CD1c-positive myeloid dendritic cell (primary cell): ENCODE measurements at regions not wholly inside any gene's neighbourhood (a gene's known extent, or its start where the extent isn't known, plus 50 kb on each side); places are given as distances from the start of the nearest gene placed in this dataset.
"Not testable (repeated sequence)": the region's sequence is repeated elsewhere in the genome, so short reads cannot be mapped to it uniquely, and the experiment has no call there.

Source experiments
- DNase-seq: peaks from one replicate; pipeline ENCODE4 v3.0.0-alpha.2; 2016; ENCODE audit errors: extremely low spot score

- not testable (repeated sequence) for DNase-seq
Observed at GRCh38 chr12:124218650-124219049, 76.2 kb upstream of the RFLNA start.

DNA sequence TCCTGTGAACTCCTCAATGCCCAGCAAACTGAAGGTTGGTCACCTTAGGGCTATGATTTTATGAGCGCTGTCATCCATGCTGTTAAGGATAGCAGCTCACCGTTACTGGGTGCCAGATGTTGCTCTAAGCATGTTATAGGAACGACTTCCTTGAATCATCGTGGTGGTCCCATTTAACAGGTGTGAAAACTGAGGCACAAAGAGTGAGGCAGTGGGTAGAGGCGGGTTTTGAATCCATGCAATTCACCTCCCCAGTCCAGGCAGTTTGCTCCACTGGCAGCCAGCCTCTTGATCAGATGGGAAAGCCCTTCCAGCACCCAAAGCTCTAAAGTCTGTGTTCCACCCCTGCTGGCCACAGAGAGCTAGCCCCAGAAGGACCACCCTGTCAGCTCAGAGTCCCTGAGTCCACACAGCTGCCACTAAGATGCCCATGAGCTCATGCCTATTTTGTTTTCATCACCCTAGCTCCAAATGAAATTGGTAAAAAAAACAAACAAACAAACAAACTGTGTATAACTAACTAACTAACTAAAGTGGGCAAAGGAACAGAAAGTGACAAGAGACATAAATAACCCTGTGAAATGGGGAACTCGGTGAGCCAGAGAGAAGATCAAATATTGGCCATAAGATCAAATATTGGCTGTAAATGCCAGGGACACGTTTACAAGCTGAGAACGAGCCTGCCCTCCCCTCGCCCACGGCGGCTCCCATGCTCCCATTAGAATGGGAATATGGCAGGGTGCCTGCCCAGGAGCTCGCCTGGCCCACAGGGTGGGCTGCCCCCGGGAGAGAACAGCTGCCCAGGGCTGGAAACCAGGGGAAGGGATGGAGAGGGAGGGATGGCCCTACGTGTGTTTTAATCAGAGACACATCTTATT, 72.3 kb upstream of the RFLNA start:
- no peak for DNase-seq

DNA sequence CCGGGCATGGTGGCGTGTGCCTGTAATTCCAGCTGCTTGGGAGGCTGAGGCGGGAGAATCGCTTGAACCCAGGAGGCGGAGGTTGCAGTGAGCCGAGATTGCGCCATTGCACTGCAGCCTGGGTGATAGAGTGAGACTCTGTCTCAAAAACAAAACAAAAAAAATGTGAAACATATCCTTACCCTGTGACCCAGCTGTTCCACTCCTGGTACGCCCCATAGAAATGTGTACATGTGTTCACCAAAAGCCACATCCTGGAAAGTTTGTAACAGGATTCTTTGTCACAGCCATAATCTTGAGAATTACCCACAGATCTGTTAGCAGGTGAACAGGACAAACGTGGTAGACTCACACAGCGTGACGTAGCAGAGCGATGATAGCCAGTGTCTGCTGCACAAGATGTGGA, 71.2 kb upstream of the RFLNA start:
- not testable (repeated sequence) for DNase-seq

DNA sequence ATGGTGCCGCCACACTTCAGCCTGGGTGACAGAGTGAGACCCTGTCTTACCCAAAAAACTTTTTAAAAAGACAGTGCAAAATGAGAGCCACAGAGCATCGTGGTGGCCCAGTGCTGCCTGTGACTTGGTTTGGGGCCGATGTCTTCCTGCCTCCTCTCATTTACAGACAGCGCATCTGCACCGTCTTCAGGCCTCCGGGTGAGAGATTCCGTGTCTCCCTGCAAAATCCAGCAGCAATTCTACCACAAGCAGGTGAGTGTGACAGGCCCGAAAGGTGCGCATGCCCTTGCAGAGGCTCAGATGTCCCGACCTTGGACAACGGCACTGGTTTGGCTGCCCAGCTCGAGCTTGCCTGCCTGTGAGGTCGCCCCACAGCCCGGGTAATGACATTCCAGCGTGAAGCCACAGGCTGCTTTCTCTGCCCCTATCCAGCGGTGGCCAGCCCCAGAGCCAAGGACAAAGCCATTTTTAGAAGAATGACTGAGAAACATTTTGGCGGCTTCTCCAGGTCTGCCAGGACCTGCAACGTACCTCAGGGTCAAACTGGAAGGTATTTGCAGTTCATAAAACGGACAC, 70.3 kb upstream of the RFLNA start:
- no peak for DNase-seq

DNA sequence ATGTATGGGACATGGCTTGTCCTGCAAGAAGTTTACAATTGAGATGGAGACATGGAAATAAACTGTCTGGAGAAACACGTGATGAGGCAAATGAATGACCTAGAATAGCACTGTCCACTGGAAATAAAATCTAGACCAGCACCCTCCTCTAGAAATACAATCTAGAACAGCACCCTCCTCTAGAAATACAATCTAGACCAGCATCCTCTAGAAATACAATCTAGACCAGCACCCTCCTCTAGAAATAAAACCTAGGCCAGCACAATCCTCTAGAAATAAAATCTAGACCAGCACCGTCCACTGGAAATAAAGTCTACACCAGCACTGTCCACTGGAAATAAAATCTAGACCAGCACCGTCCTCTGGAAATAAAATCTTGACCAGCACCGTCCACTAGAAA, 69.2 kb upstream of the RFLNA start:
- no peak for DNase-seq

DNA sequence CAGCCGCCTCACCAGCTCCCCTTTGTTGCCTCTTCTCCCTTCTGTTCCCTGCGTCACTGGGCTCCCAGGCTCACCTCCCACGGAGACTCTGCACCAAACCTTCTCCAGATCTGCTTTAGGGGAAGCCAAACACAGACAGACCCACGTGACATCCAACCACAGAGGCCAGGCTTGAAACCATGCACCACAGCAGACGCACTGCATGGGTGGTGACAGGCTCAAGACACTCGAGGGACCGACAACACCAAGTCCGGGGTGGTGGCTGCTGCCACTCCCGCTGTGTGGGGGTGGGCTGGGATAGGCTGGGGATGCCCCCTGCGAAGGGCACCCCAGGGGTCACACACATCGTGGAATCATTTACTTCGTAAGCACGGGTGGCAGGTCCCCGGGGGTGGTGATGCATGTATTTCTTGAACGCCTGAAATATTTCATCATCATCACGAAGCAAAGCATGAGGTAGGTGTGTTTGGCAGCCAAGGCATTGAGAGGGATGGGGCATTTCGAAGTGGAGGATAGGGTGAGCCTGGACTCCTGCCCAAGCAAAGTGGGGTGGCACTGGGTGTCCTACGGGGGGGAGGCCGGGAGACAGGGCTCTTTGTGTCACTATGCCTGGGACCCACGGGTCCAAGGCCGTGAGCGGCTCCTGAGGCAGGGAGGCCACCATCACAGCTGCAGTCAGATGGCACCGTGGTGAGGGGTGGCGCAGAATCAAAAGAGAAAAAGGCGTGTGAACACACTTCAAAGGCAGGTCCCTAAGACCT, 66.8 kb upstream of the RFLNA start:
- DNase-seq = peak; percentile 43

GRCh38 chr12:124229520-124229919, 65.4 kb upstream of the RFLNA start:
- no peak for DNase-seq

- no peak for DNase-seq
Observed at GRCh38 chr12:124230117-124230757, 64.7 kb upstream of the RFLNA start.

GRCh38 chr12:124230789-124231188, 64.1 kb upstream of the RFLNA start:
- no peak for DNase-seq

- DNase-seq = no peak
Observed at GRCh38 chr12:124231980-124232653, 62.8 kb upstream of the RFLNA start.

- no peak for DNase-seq
Observed at GRCh38 chr12:124232654-124232987, 62.3 kb upstream of the RFLNA start.

DNA sequence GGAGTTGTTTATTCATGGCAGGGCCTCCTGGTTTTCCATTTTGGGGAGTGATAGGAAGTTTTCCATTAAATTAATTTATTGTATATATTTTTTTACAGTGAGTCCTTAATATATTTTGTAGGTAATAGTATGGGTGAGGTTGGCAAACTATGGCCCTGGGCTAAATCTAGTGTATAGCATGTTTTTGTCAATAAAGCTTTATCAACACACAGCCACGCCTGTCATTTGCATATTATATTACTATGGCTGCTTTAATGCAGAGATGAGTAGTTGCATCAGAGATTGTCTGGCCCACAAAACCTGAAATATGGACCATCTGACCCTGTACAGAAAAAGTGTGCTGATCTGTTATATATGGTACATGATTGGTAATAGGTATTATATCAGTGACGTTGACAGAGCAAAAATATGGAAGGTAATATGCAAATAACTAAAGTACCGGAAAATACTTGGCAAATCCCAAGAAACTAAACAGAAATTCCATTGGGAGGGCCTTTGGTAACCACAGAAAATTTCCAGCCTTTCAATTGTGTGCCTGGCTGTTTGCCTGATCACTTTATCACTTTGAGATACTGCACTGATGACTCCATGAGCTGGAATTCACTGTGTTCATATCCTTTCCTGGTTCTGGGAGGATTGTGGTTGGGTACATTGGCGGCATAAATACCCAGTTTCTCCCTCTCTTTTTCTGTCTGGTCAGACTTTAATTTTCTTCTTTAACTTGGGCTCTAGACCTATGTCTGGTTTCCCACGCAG, 61.7 kb upstream of the RFLNA start:
- no peak for DNase-seq

- DNase-seq = peak; percentile 35
Observed at GRCh38 chr12:124233846-124234640, 60.9 kb upstream of the RFLNA start.

GRCh38 chr12:124236625-124237031, 58.3 kb upstream of the RFLNA start:
- no peak for DNase-seq

DNA sequence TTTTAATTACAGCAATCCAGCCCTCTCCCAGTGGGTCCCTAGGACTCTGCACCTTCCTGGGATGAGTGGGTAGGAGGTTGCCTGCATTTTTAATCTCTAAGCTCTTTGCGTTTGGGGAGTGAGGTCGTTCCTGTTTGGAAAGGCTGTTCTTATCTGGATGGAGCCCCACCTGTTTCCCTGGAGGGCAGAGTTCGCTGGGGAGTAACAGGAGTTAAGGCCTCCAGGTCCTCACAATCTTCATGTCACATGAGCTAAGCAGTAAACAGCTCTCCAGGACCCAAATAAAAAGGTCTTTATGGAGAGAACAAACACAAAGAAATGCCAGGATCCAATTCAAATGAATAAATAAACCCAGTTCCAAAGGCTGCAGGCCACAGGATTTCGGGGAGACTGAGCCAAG, 56.0 kb upstream of the RFLNA start:
- no peak for DNase-seq

GRCh38 chr12:124240493-124240892, 54.4 kb upstream of the RFLNA start:
- DNase-seq = peak; percentile 59

- DNase-seq = no peak
Observed at GRCh38 chr12:124241776-124242528, 52.9 kb upstream of the RFLNA start.

GRCh38 chr12:124242529-124243065, 52.3 kb upstream of the RFLNA start:
- DNase-seq = peak; percentile 63

- no peak for DNase-seq
Observed at GRCh38 chr12:124243936-124244335, 51.0 kb upstream of the RFLNA start.
